Aorta (tissue), 5 donors: ENCODE measurements at regions not wholly inside any gene's neighbourhood (a gene's known extent, or its start where the extent isn't known, plus 50 kb on each side); places are given as distances from the start of the nearest gene placed in this dataset.

Experiments used
- ATAC-seq: fragments of 200-7000 bp; cut with Tn5 transposase; one replicate; pipeline ENCODE4 v1.9.1; 2022; ENCODE audit warnings: moderate library complexity; ENCODE audit not compliant: low FRiP score
- DNase-seq, 2 donors: peaks; one replicate each; pipeline ENCODE4 v3.0.0-alpha.2; 2020
- H3K27ac ChIP-seq, 2 donors: one replicate each; pipeline ENCODE4 v1.5.1; 2013; ENCODE audit warnings: low read length in 2 of 2, mild to moderate bottlenecking in 2 of 2, moderate library complexity in 2 of 2, control low read depth in 1 of 2, inconsistent platforms in 1 of 2, low read depth in 1 of 2
- H3K27me3 ChIP-seq, 2 donors: one replicate each; pipeline ENCODE4 v1.6.1; 2013; ENCODE audit warnings: control low read depth in 1 of 2, low read length in 1 of 2, mild to moderate bottlenecking in 1 of 2, moderate library complexity in 1 of 2; ENCODE audit not compliant: insufficient read depth in 2 of 2, control insufficient read depth in 1 of 2
- H3K36me3 ChIP-seq, 2 donors: one replicate each; pipeline ENCODE4 v1.6.1; 2013; ENCODE audit warnings: control low read depth in 1 of 2, low read length in 1 of 2, mild to moderate bottlenecking in 1 of 2; ENCODE audit not compliant: insufficient read depth in 2 of 2, control insufficient read depth in 1 of 2
- H3K4me1 ChIP-seq, 2 donors: one replicate each; pipeline ENCODE4 v1.6.1; 2013; ENCODE audit warnings: low read length in 2 of 2, control low read depth in 1 of 2, mild to moderate bottlenecking in 1 of 2, moderate library complexity in 1 of 2; ENCODE audit not compliant: insufficient read depth in 2 of 2, control insufficient read depth in 1 of 2
- H3K4me3 ChIP-seq, 2 donors: one replicate each; pipeline ENCODE4 v1.5.1; 2013; ENCODE audit warnings: low read length in 2 of 2, control low read depth in 1 of 2, mild to moderate bottlenecking in 1 of 2
- H3K9me3 ChIP-seq: one replicate; pipeline ENCODE4 v1.6.1; 2013; ENCODE audit warnings: mild to moderate bottlenecking, low read length; ENCODE audit not compliant: control insufficient read depth
- WGBS, 2 donors: extraction: QIAGEN DNeasy Blood & Tissue Kit; methylation state at CpG; one replicate each; pipeline ENCODE4 v1.1.7; 2013; 5-methylcytosine and 5-hydroxymethylcytosine counted together
- intact Hi-C, 2 donors: fragments of 100-400 bp; cut with DNase I; formaldehyde crosslinking; loops; one replicate each; pipeline versions ENCODE4 v1.14.2 to v1.15.0; 2022
- donor health status: healthy with polysubstance abuse.
- donor health status: Bipolar disorder and iron deficiency.
- donor health status: DM: no; HTN: no; CAD: no.
- donor health status: DM: no; HTN: no; CAD: no.
- donor health status: DM: yes; HTN: yes; CAD: no.

DNA sequence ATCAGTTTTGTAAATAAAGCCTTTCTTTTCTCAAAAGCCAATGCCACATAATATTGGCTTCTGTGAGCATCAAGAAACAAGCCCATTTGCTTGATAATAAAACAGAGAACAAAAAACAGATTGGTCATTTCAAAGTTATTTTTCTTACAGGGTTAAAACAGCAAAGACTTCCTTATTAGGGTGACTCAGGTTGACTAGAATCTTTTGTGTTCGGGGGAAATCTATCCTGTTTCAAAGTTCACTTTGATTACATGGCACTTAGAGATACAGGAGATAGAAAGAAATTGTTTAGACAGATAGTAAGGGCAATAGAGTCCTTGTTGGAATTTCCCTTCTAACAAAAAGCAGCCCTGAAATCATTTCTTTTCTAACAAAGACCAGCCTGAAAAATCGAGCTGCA, 170.0 kb upstream of the GLRA2 start:
- DNase-seq (no peak), ATAC-seq (no peak)
- H3K36me3 ChIP-seq = no peaks in the 10 kb centered on the region
- intact Hi-C loops = no loop called here
- no peak overlapping the region for H3K27ac ChIP-seq
- H3K4me3 ChIP-seq = no peak overlapping the region
- WGBS, 2 donors = 16 to 24% methylated on average over 2 of the region's 2 CpGs
- H3K27me3 ChIP-seq = no peaks in the 10 kb centered on the region
- H3K4me1 ChIP-seq = no peaks in the 10 kb centered on the region
- no peaks in the 10 kb centered on the region for H3K9me3 ChIP-seq

GRCh38 chrX:14357314-14357713, 172.0 kb upstream of the GLRA2 start:
- H3K4me3 ChIP-seq = no peak overlapping the region
- no peak for ATAC-seq
- H3K27me3 ChIP-seq = no peaks in the 10 kb centered on the region
- DNase-seq = no peak
- H3K36me3 ChIP-seq = no peaks in the 10 kb centered on the region
- H3K27ac ChIP-seq = no peak overlapping the region
- intact Hi-C loops = no loop called here
- H3K4me1 ChIP-seq = no peaks in the 10 kb centered on the region
- no peaks in the 10 kb centered on the region for H3K9me3 ChIP-seq

DNA sequence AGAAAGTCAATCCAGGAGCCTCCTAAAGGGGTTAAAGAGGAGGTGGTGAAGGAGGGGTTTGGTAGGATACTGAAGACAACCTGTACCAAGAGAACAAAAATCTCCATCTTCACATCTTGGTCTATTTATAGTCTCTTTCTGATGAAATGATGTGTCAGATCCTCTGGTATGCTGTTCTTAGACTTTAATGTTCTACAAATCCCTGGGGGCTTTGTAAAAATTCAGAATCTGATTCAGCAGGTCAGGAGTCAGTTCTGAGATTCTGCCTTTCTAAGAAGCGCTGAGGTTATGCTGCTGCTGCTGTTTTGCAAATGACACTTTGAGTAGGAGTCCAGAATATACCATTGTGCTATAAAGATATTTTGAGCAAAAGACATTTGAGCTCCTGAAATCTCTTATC, 172.9 kb upstream of the GLRA2 start:
- intact Hi-C loops = no loop called here
- no peak for ATAC-seq
- no peak overlapping the region for H3K4me3 ChIP-seq
- DNase-seq = no peak
- H3K9me3 ChIP-seq = no peaks in the 10 kb centered on the region
- H3K27ac ChIP-seq = no peak overlapping the region
- 42 to 57% methylated on average over 1 of the region's 1 CpG for WGBS, 2 donors
- H3K4me1 ChIP-seq = no peaks in the 10 kb centered on the region
- H3K36me3 ChIP-seq = no peaks in the 10 kb centered on the region
- no peaks in the 10 kb centered on the region for H3K27me3 ChIP-seq

- DNase-seq = no peak
- ATAC-seq = no peak
- Histone ChIP-seq H3K4me1 (no peaks in the 10 kb centered on the region), H3K9me3 (no peaks in the 10 kb centered on the region), H3K36me3 (no peaks in the 10 kb centered on the region), H3K27me3 (no peaks in the 10 kb centered on the region), H3K4me3 (no peak overlapping the region), H3K27ac (no peak overlapping the region)
- intact Hi-C loops = no loop called here
These were observed 173.8 kb upstream of the GLRA2 start for GRCh38 chrX:14355556-14355955.

DNA sequence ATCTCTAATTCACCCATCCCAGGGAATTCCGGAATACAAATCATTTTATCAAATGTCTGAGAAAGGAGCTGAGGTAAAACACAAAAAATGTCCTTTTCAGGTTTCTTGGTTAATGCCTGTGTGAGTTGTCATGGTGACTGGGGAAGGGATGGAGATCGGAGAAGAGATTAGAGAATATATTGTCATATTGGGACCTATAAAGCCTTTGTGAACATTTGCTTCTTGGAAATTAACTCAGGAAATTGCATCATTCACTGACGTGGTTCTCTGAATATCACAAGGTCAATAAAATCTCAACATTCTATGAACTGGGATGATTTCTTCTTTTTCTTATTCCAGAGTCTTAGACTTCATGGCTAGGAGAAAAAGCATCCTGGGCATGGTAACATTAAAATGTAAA, 174.8 kb upstream of the GLRA2 start:
- no peak for DNase-seq
- Histone ChIP-seq H3K36me3 (no peaks in the 10 kb centered on the region), H3K27ac (no peak overlapping the region), H3K4me1 (no peaks in the 10 kb centered on the region), H3K4me3 (no peak overlapping the region), H3K27me3 (no peaks in the 10 kb centered on the region), H3K9me3 (no peaks in the 10 kb centered on the region)
- intact Hi-C loops = no loop called here
- ATAC-seq = no peak
- 62 to 70% methylated on average over 3 of the region's 3 CpGs for WGBS, 2 donors

- H3K27ac ChIP-seq = no peak overlapping the region
- intact Hi-C loops = no loop called here
- ATAC-seq (no peak), DNase-seq (no peak)
- H3K4me1 ChIP-seq = no peaks in the 10 kb centered on the region
- H3K27me3 ChIP-seq = no peaks in the 10 kb centered on the region
- no peak overlapping the region for H3K4me3 ChIP-seq
- no peaks in the 10 kb centered on the region for H3K9me3 ChIP-seq
- 82 to 93% methylated on average over 1 of the region's 1 CpG for WGBS, 2 donors
- no peaks in the 10 kb centered on the region for H3K36me3 ChIP-seq
These were observed 176.8 kb upstream of the GLRA2 start for GRCh38 chrX:14352511-14352910.

- DNase-seq (peak in 1 of 2 donors; percentile 26), ATAC-seq (no peak)
- intact Hi-C loops = no loop called here
- Histone ChIP-seq H3K27ac (no peak overlapping the region), H3K27me3 (no peaks in the 10 kb centered on the region), H3K4me3 (no peak overlapping the region), H3K4me1 (no peaks in the 10 kb centered on the region), H3K9me3 (no peaks in the 10 kb centered on the region), H3K36me3 (no peaks in the 10 kb centered on the region)
- WGBS, 2 donors = 33 to 44% methylated on average over 5 of the region's 5 CpGs
These were observed 177.6 kb upstream of the GLRA2 start for GRCh38 chrX:14351611-14352303.

DNA sequence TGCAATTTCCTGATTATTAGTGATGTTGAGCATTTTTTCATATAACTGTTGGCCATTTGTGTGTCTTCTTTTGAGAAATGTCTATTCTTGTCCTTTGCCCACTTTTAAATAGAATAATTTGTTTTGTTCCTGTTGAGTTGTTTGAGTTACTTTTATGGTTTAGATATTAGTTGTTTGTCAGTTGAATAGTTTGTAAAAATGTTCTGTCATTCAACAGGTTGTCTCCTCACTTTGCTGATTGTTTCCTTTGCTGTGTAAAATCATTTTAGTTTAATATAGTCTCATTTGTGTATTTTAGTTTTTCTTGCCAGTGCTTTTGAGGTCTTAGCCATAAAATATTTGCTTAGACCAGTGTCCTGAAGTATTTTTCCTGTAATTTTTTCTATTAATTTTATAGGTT, 181.8 kb upstream of the GLRA2 start:
- intact Hi-C loops = no loop called here
- DNase-seq (no peak), ATAC-seq (no peak)
- no peaks in the 10 kb centered on the region for H3K9me3 ChIP-seq
- H3K4me1 ChIP-seq = no peaks in the 10 kb centered on the region
- H3K27ac ChIP-seq = no peak overlapping the region
- no peaks in the 10 kb centered on the region for H3K36me3 ChIP-seq
- no peak overlapping the region for H3K4me3 ChIP-seq
- no peaks in the 10 kb centered on the region for H3K27me3 ChIP-seq

GRCh38 chrX:14344172-14344940, 185.0 kb upstream of the GLRA2 start:
- H3K27me3 ChIP-seq = no peaks in the 10 kb centered on the region
- WGBS, 2 donors = 42 to 52% methylated on average over 3 of the region's 3 CpGs
- intact Hi-C loops = no loop called here

More at GRCh38 chrX:14344172-14344940, 185.0 kb upstream of the GLRA2 start:
- DNase-seq (no peak), ATAC-seq (no peak)
- Histone ChIP-seq H3K27ac (no peak overlapping the region), H3K36me3 (no peaks in the 10 kb centered on the region), H3K9me3 (no peaks in the 10 kb centered on the region), H3K4me3 (no peak overlapping the region), H3K4me1 (no peaks in the 10 kb centered on the region)
